NCI-H2107 (cell line): ENCODE measurements at regions not wholly inside any gene's neighbourhood (a gene's known extent, or its start where the extent isn't known, plus 50 kb on each side); places are given as distances from the start of the nearest gene placed in this dataset.
A peak's percentile ranks its signal among the peaks of the same experiment; 100 is the strongest.

Experiments used
- DNase-seq: peaks from one replicate; lab custom pipeline; 2025; lab: John Stamatoyannopoulos, UW

DNA sequence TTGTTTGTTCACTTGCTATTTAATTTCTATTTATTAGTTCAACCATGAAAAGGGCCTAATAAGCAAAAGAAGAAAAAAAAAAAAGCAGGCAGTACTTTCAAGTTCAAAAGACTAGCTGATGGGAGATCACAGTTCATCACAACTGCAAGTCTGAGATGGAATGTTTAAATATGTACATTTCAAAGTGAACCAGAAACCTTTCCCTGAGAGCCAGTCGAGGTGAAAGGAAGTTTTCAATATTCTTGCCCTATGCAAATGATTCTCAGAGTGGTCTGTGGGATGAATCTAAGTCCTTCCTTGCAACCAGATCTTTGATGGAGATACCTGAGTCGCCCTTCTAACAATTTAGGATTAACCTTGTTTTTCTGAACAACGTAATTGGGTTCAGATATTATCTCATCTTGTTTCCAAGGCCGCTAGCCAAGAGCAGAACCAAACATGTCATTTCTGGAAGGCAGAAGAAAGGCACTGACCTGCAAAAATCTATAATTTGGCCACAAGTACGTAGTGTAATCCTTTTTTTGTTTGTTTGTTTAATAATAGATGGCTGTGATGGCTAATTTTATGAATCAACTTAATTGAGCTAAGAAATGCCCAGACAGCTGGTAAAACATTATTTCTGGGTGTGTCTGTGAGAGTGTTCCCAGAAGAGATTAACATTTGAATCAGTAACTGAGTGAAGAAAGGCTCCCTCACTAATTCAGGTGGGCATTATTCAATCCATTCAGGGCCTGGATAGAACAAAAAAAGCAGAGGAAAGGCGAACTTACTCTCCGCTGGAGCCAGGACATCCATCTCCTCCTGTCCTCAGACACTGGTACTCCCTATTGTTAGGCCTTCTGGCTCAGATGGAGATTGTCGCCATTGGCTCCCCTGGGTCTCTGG is 171.1 kb upstream of the TMPO start:
- DNase-seq, result no peak

GRCh38 chr12:98345308-98345876 is 170.0 kb upstream of the TMPO start:
- DNase-seq, result no peak

- DNase-seq, result no peak
Observed at GRCh38 chr12:98351089-98351488, 164.3 kb upstream of the TMPO start.

GRCh38 chr12:98351784-98352183 is 163.6 kb upstream of the TMPO start:
- no peak for DNase-seq

- no peak for DNase-seq
Observed at GRCh38 chr12:98352218-98352811, 163.1 kb upstream of the TMPO start.

GRCh38 chr12:98352835-98353234 is 162.6 kb upstream of the TMPO start:
- no peak for DNase-seq

DNA sequence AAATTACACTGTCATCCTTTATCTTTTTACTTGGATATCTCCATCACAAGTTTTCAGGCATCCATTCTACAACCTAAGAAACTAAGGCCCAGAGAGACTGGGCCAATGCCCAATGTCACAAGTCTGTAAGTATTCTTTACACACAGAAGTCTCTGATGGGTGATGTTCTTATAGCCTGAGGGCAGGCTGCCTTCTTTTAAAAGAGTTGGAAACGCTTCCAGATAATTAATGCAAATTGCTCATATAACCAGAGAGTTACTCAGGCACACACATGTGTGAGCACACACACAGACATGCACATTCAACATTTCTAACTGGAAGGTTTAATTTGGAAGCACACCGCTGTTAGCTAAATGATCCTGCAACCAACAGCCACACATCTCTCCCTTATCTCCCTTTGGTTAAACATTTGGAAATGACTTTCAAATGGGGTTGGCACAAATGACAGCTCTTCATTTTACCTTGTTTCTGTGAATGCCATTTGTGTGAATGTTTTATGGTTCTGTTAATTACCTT is 160.8 kb upstream of the TMPO start:
- DNase-seq, result no peak

DNA sequence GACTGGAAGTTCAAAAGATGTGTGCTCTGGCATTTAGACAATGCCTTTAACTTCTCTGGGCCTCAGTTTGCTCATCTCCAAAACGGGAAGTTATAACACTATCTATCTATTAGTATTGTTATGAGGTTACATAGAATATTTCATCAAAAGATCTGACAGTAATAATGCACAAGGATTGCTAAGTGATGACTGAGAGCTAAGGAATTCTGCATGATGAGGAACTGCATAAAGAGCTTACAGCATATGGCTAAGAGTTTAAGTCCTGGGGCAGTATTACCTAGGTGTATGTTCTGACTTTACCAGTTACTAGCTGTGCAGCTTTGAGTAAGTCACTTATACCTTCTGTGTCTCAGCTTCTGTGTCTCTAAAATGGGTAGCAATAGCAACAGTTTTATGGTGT is 160.1 kb upstream of the TMPO start:
- DNase-seq, result no peak

DNA sequence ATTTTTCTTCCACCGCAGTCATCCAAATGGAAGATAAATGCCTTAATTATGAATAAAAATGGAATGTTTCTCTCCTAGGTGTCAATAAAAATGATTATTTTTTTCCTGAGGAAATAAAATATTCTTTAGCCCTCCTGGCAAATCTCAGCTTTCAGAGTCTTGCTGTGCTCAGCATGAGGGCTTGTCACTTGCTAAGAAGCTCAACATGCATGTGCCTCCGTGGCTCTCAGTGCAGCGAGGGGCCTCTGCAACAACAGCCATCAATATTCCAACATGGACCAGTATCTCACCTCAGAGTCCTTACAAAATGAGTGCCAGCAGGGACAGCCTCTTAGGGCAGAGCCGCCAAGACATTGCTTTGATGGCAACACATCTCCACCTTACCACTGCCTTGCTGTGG is 159.5 kb upstream of the TMPO start:
- DNase-seq, result no peak

- no peak for DNase-seq
Observed at GRCh38 chr12:98358144-98358543, 157.2 kb upstream of the TMPO start.

DNA sequence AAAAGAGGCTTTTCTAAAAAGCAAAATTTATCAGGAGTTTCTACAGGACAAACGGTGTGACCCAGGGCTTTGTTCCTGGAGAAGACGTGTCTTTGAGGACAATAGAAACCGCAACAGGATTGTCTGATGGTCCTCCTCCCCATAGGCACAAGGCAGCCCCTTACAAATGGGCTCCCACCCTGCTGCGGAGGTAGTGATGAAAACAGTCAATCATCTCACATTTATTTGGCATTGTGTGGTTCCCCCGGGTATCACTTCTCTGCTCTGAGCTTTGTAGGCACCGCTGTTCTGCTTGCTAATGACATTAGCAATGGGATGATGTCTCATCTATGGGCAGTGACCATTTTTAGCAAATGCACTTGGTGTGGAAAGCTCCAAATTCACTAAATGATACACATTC is 155.5 kb upstream of the TMPO start:
- no peak for DNase-seq

DNA sequence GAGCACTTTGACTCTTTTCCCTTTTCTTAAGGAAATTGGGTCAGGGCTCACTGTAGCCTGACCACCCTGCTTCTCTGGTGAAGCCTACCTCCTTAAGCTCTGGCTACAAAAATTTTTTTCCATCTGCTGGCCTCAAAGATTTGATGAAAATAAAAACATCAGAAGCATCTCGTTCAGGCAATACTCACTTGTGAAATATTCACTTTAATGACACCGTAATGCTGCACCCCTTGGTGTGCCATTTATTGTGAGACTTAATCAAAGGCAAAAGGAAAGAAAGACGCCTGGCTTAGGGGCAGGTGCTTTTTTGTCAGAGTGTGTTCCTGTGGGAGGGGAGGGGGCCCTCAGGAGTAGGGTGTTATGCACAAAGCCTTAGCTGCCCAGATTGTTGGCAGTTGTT is 155.0 kb upstream of the TMPO start:
- DNase-seq, result no peak

DNA sequence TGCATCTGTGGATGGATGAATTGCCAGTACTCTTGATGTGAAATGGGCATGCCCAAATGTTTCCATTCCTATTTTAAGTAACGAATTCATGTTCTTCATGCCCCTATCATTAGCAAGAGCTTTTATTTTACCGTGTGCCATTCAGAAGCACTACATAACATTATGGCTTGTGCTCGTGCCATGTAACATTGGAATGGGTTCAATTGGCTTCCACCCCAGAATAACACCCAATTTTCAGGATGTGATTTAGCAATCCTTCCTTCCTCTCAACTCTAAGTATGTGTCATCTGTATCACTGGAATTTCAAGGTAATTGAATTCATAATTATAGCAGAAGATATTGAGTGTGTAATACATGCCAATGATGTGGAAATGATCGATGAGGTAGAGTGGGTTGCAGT is 145.8 kb upstream of the TMPO start:
- no peak for DNase-seq

- DNase-seq, result no peak
Observed at GRCh38 chr12:98370976-98371375, 144.4 kb upstream of the TMPO start.

DNA sequence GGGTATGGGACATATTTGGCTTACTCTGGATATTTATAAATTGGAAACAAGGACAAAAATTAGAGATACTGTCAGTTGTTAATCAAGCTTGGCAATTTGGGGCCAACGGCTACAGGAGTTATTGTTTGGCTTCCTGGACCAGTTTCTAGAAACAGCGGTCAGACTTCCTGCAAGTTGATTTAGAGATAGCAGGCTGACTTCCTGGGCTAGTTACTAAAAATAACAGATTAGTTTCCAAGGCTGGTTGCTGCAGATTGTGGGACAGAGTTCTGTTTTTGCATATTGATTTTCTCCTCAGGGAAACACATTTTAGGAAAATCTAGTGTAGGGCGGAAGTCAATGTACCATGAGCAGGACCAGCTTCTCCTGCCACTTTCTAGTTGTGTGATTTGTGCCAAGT is 144.0 kb upstream of the TMPO start:
- no peak for DNase-seq

- DNase-seq, result no peak
Observed at GRCh38 chr12:98372340-98373024, 142.9 kb upstream of the TMPO start.

DNA sequence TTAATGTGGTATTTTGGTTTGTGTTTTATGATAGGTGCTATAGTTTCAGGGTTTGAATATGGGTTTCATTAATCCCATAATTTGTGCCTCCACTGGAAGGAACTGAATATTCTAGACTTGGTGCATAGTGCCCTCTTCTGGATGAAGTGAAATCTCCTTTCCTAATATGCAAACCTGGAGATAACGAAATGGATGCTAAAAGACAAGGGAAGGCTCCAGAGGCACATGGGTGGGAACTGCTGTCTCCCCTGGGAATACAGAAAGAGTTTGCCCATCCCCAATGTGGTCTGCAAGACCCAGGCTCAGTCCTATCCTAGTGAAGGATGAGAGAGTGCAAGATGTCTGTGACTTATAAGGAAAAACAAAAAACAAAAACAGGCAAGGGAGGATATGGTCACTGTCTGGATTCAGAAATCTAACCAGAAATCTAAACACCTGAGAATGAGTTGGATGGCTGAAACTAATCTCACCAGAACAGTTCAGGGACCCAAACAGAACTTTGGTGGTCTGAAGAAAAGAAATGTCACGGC is 142.3 kb upstream of the TMPO start:
- peak; percentile 18 for DNase-seq

GRCh38 chr12:98374007-98374406 is 141.4 kb upstream of the TMPO start:
- DNase-seq, result no peak

DNA sequence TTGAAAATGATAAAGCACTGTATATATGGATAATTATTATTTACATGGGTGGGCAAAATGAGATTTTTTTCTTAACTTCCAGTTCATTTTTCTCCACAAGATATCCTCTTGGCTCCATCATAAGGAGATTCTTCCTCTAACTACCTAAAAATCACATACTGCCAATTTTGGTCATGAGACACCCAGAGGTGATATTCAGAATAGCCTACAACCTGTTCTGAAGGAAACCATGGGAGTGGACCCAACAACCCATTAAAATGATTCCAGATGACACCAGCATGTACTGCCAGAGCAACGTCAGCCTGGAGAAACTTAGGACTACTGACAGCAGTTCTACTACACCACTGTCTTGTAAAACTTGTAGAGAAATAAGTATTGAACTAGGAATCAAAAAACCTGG is 136.3 kb upstream of the TMPO start:
- no peak for DNase-seq

GRCh38 chr12:98385641-98386040 is 129.7 kb upstream of the TMPO start:
- DNase-seq, result no peak

GRCh38 chr12:98387444-98387843 is 127.9 kb upstream of the TMPO start:
- DNase-seq, result no peak

DNA sequence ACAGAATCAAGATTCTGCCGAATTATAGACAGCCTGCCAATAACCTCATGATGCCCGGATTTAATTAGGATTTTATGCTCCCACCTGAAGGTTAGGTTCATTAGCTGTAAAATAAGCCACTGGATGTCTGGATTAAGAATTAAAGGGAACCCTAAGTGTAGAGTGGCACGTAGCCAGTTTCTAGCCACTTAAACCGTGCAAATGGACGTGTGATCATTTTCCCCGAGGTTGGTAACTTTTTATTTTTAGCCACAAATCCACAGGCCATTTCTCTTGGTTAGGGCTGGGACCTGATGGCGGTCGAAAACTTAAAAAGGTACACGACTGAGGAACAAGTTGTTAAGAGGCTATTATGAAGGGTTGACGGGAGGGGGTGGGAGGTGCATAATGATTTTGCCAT is 127.3 kb upstream of the TMPO start:
- peak; percentile 47 for DNase-seq
